ENCODE measurements at regions not wholly inside any gene's neighbourhood (a gene's known extent, or its start where the extent isn't known, plus 50 kb on each side); places are given as distances from the start of the nearest gene placed in this dataset.

DNA sequence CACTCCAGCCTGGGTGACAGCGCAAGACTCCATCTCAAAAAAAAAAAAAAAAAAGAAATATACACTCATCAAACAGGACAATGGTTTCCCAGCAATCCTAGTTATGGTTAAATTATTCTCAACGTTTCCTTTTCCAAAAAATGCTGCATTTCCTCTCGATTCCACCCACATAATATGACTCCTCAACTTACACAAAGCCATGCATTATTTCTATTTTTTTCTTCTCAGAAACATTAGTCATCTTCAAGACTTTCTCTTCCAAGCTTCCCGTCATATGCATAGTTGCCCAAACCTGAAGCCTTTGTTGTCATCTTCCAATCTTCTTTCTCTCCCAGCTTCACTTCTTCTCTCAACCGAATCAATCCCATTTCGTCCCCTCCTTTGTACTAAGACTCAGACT lies 61.4 kb upstream of the RANBP6 start:
- TF ChIP-seq CTCF (IDR thresholded peaks at IDR 0.05; ENCODE audit: borderline replicate concordance, insufficient read depth, low read depth, low read length) = no peak
- H3K4me3 ChIP-seq (ENCODE audit: low read depth, low read length) = no peak overlapping the region

GRCh38 chr9:6073731-6074130 lies 58.3 kb upstream of the RANBP6 start:
- no peak overlapping the region for H3K4me3 ChIP-seq (ENCODE audit: low read depth, low read length)
- TF ChIP-seq CTCF (IDR thresholded peaks at IDR 0.05; ENCODE audit: borderline replicate concordance, insufficient read depth, low read depth, low read length) = no peak

- no peak for TF ChIP-seq CTCF (IDR thresholded peaks at IDR 0.05; ENCODE audit: borderline replicate concordance, insufficient read depth, low read depth, low read length)
- H3K4me3 ChIP-seq (ENCODE audit: low read depth, low read length) = no peak overlapping the region
These were observed 57.4 kb upstream of the RANBP6 start for GRCh38 chr9:6072865-6073264.

DNA sequence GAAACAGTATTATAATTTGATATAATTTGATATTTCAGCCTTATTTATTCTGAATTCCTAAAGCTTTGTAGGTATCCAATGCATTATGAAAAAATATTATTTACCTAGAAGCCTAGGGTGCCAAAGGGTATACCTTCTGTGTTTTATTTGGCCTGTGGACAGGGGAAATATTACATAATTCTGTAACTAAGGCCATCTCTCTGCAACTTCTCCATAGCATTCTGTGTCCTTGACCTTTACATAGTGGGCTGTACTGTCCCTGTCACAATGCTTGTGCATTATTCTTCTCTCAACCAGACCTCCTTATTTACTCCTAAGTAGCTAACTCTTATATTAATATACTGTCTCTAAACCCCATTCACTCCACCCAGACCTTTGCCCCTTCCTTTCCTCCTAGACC lies 57.0 kb upstream of the RANBP6 start:
- TF ChIP-seq CTCF (IDR thresholded peaks at IDR 0.05; ENCODE audit: borderline replicate concordance, insufficient read depth, low read depth, low read length) = no peak
- no peak overlapping the region for H3K4me3 ChIP-seq (ENCODE audit: low read depth, low read length)

DNA sequence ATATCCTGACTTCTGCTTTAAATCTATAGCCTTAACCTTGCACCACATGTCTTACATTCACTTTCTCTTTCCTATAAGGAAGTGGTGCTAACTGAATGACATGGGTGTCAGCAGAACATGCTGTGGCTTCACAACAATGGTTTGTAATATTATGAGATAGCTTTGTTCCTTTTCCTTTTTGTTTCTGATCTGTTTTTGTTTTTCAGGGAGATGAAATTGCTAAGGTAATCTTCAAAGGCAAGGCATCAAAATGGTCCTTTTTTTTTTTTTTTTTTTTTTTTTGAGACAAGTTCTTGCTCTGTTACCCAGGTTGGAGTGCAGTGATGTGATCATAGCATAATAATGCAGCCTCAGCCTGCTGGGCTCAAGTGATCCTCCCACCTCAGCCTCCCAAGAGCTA lies 53.6 kb upstream of the RANBP6 start:
- no peak overlapping the region for H3K4me3 ChIP-seq (ENCODE audit: low read depth, low read length)
- TF ChIP-seq CTCF (IDR thresholded peaks at IDR 0.05; ENCODE audit: borderline replicate concordance, insufficient read depth, low read depth, low read length) = no peak

GRCh38 chr9:6067426-6067825 lies 52.0 kb upstream of the RANBP6 start:
- TF ChIP-seq CTCF (IDR thresholded peaks at IDR 0.05; ENCODE audit: borderline replicate concordance, insufficient read depth, low read depth, low read length) = no peak
- H3K4me3 ChIP-seq (ENCODE audit: low read depth, low read length) = no peak overlapping the region
